GM06990 (cell line): ENCODE measurements at regions not wholly inside any gene's neighbourhood (a gene's known extent, or its start where the extent isn't known, plus 50 kb on each side); places are given as distances from the start of the nearest gene placed in this dataset.
"Not testable (repeated sequence)": the region's sequence is repeated elsewhere in the genome, so short reads cannot be mapped to it uniquely, and the experiment has no call there.

Experiments used
- DNase-seq: peaks from one replicate; pipeline ENCODE4 v3.0.0-alpha.2; 2011; ENCODE audit not compliant: insufficient read length; ENCODE audit errors: extremely low read depth
- H3K27me3 ChIP-seq: replicated peaks from 2 replicates; pipeline ENCODE4 v1.6.0; 2011; ENCODE audit warnings: low read length; ENCODE audit not compliant: control insufficient read depth, insufficient read depth
- H3K36me3 ChIP-seq: 2 replicates; pipeline ENCODE4 v1.5.1; 2011; ENCODE audit warnings: low read length; ENCODE audit not compliant: control insufficient read depth, insufficient read depth
- H3K4me3 ChIP-seq: replicated peaks from 2 replicates; pipeline ENCODE4 v1.5.1; 2011; ENCODE audit warnings: low read depth, mild to moderate bottlenecking, control low read depth, low read length
- CTCF ChIP-seq: IDR thresholded peaks from 2 replicates; pipeline ENCODE4 v1.5.1; 2011; ENCODE audit warnings: low read length, control low read depth, mild to moderate bottlenecking, inconsistent platforms; ENCODE audit not compliant: insufficient read depth, poor library complexity, severe bottlenecking

- no peaks in the 10 kb centered on the region for H3K27me3 ChIP-seq
- no peak overlapping the region for H3K4me3 ChIP-seq
- H3K36me3 ChIP-seq, result no peaks in the 10 kb centered on the region
- TF ChIP-seq CTCF, result no peak
- no peak for DNase-seq
Measured at GRCh38 chr2:5007596-5007995, 684.6 kb upstream of the SOX11 start.

GRCh38 chr2:5019324-5019723, 672.9 kb upstream of the SOX11 start:
- H3K36me3 ChIP-seq, result no peaks in the 10 kb centered on the region
- H3K27me3 ChIP-seq, result no peaks in the 10 kb centered on the region
- no peak for DNase-seq
- TF ChIP-seq CTCF, result no peak
- no peak overlapping the region for H3K4me3 ChIP-seq

- H3K4me3 ChIP-seq, result no peak overlapping the region
Measured at GRCh38 chr2:5020116-5020875, 671.9 kb upstream of the SOX11 start.

GRCh38 chr2:5021136-5021535, 671.0 kb upstream of the SOX11 start:
- H3K4me3 ChIP-seq, result no peak overlapping the region
- H3K27me3 ChIP-seq, result no peaks in the 10 kb centered on the region
- DNase-seq, result no peak
- no peak for TF ChIP-seq CTCF
- no peaks in the 10 kb centered on the region for H3K36me3 ChIP-seq

More at GRCh38 chr2:5020116-5020875, 671.9 kb upstream of the SOX11 start:
- H3K27me3 ChIP-seq, result no peaks in the 10 kb centered on the region
- H3K36me3 ChIP-seq, result no peaks in the 10 kb centered on the region
- TF ChIP-seq CTCF, result no peak
- DNase-seq, result no peak

GRCh38 chr2:5022061-5022460, 670.1 kb upstream of the SOX11 start:
- Histone ChIP-seq H3K4me3 (no peak overlapping the region), H3K36me3 (no peaks in the 10 kb centered on the region), H3K27me3 (no peaks in the 10 kb centered on the region)
- no peak for DNase-seq
- no peak for TF ChIP-seq CTCF

- not testable (repeated sequence) for H3K36me3 ChIP-seq, H3K4me3 ChIP-seq, H3K27me3 ChIP-seq, DNase-seq
Measured at GRCh38 chr2:5022708-5023635, 669.2 kb upstream of the SOX11 start.
